Mesendoderm (in vitro differentiated cells): ENCODE measurements at regions not wholly inside any gene's neighbourhood (a gene's known extent, or its start where the extent isn't known, plus 50 kb on each side); places are given as distances from the start of the nearest gene placed in this dataset.

ENCODE experiments used
- DNase-seq: peaks from one replicate; pipeline ENCODE4 v3.0.0; 2013
- H2AK5ac ChIP-seq: 2 replicates; pipeline ENCODE4 v1.6.1; 2013; ENCODE audit warnings: low read length, inconsistent platforms
- H2BK120ac ChIP-seq: 2 replicates; pipeline ENCODE4 v1.6.1; 2013; ENCODE audit warnings: low read depth, mild to moderate bottlenecking, low read length, moderate library complexity, mixed read lengths
- H2BK15ac ChIP-seq: replicated peaks from 2 replicates; pipeline ENCODE4 v1.6.1; 2013; ENCODE audit warnings: low read depth, mild to moderate bottlenecking, moderate library complexity
- H2BK5ac ChIP-seq: 2 replicates; pipeline ENCODE4 v1.6.1; 2013; ENCODE audit warnings: low read length, inconsistent platforms
- H3K18ac ChIP-seq: 2 replicates; pipeline ENCODE4 v1.6.1; 2013; ENCODE audit warnings: mild to moderate bottlenecking, low read length, mixed read lengths
- H3K23ac ChIP-seq: one replicate; pipeline ENCODE4 v1.6.1; 2013; ENCODE audit warnings: low read length
- H3K27ac ChIP-seq: 2 replicates; pipeline ENCODE4 v1.5.1; 2013; ENCODE audit warnings: low read depth, mild to moderate bottlenecking, inconsistent platforms, low read length, moderate library complexity
- H3K27me3 ChIP-seq: 2 replicates; pipeline ENCODE4 v1.6.1; 2013; ENCODE audit warnings: low read length, control low read depth, mild to moderate bottlenecking, inconsistent platforms; ENCODE audit not compliant: insufficient read depth, poor library complexity
- H3K36me3 ChIP-seq: 2 replicates; pipeline ENCODE4 v1.6.1; 2013; ENCODE audit warnings: low read length, inconsistent platforms; ENCODE audit not compliant: control insufficient read depth, insufficient read depth
- H3K4ac ChIP-seq: one replicate; pipeline ENCODE4 v1.6.1; 2013; ENCODE audit warnings: low read depth, mild to moderate bottlenecking, low read length, moderate library complexity
- H3K4me1 ChIP-seq: 2 replicates; pipeline ENCODE4 v1.6.1; 2013; ENCODE audit warnings: low read depth, low read length, inconsistent platforms; ENCODE audit not compliant: control insufficient read depth
- H3K4me2 ChIP-seq: 2 replicates; pipeline ENCODE4 v1.6.1; 2013; ENCODE audit warnings: low read length
- H3K4me3 ChIP-seq: 2 replicates; pipeline ENCODE4 v1.5.1; 2013; ENCODE audit warnings: mild to moderate bottlenecking, low read length
- H3K56ac ChIP-seq: one replicate; pipeline ENCODE4 v1.6.1; 2013; ENCODE audit warnings: low read length
- H3K79me1 ChIP-seq: 2 replicates; pipeline ENCODE4 v1.6.1; 2013; ENCODE audit warnings: low read length, inconsistent platforms
- H3K79me2 ChIP-seq: 2 replicates; pipeline ENCODE4 v1.6.1; 2013; ENCODE audit warnings: mild to moderate bottlenecking, low read length; ENCODE audit not compliant: control insufficient read depth, insufficient read depth
- H3K9ac ChIP-seq: 2 replicates; pipeline ENCODE4 v1.6.1; 2013; ENCODE audit warnings: low read length, inconsistent platforms
- H4K5ac ChIP-seq: one replicate; pipeline ENCODE4 v1.6.1; 2013; ENCODE audit warnings: low read length
- H4K8ac ChIP-seq: one replicate; pipeline ENCODE4 v1.6.1; 2013; ENCODE audit warnings: low read depth, mild to moderate bottlenecking, control low read depth, low read length, moderate library complexity
- WGBS: extraction: QIAGEN DNeasy Blood & Tissue Kit; methylation state at CpG from one replicate; pipeline ENCODE4 v1.1.7; 2013; ENCODE audit warnings: low lambda C conversion rate, missing lambda C conversion rate; ENCODE audit not compliant: insufficient coverage; ENCODE audit errors: extremely low coverage; 5-methylcytosine and 5-hydroxymethylcytosine counted together

DNA sequence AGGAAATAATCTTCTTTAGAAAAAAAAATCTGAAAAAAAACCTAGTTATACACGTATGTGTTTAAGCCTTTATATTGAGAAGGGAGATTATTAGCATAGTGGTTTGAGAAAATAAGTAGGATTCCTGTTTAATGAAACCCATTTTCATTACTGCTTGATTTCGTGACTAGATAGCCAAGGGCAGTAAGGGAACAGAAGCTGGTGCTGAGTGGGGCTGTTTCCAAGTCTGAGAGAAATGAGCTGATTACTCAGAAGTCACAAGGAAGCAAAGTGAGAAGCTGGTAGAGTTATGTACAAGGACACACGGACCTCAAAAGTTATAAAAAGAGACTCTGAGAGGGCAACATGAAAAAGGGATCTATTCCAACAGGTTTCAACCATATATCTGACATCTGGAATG, 256.5 kb downstream of the TTLL7 start:
- Histone ChIP-seq H3K18ac (no peak overlapping the region), H3K36me3 (no peaks in the 10 kb centered on the region), H3K56ac (no peak overlapping the region), H2BK120ac (no peak overlapping the region), H3K23ac (no peak overlapping the region), H4K8ac (no peak overlapping the region), H3K79me2 (no peaks in the 10 kb centered on the region), H2BK15ac (no peak overlapping the region), H4K5ac (no peak overlapping the region), H3K4ac (no peak overlapping the region), H3K4me3 (no peak overlapping the region), H3K4me1 (no peaks in the 10 kb centered on the region), H3K9ac (no peak overlapping the region), H3K4me2 (no peak overlapping the region), H2BK5ac (no peak overlapping the region), H3K79me1 (no peaks in the 10 kb centered on the region), H3K27ac (no peak overlapping the region), H3K27me3 (no peaks in the 10 kb centered on the region), H2AK5ac (no peak overlapping the region)
- DNase-seq: no peak
- no CpG with 5 or more reads among the region's 3 CpGs for WGBS

DNA sequence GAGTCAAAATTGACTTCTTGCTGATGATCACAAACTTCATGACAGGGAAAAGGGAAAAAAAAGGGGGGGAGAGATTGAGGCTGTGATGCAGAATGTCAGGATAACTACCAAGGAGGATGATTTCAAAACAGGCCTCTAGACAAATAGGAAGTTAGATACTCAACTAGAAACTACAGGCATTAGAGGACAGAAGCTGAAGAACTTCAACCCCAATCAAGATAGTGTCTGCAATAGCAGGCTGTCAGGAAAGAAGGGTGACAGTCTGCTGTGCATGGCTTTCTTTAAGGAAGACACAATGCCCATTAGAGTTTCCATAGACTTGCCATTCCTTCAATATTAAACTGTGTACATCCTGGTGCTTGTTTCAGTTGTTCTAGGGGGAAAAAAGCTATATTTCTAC, 257.2 kb downstream of the TTLL7 start:
- Histone ChIP-seq H3K79me2 (no peaks in the 10 kb centered on the region), H3K4me2 (no peak overlapping the region), H2BK120ac (no peak overlapping the region), H4K8ac (no peak overlapping the region), H3K79me1 (no peaks in the 10 kb centered on the region), H3K27me3 (no peaks in the 10 kb centered on the region), H3K27ac (no peak overlapping the region), H3K23ac (no peak overlapping the region), H2BK5ac (no peak overlapping the region), H3K36me3 (no peaks in the 10 kb centered on the region), H3K56ac (no peak overlapping the region), H3K9ac (no peak overlapping the region), H3K4ac (no peak overlapping the region), H3K4me3 (no peak overlapping the region), H3K4me1 (no peaks in the 10 kb centered on the region), H2BK15ac (no peak overlapping the region), H2AK5ac (no peak overlapping the region), H3K18ac (no peak overlapping the region), H4K5ac (no peak overlapping the region)
- no peak for DNase-seq

DNA sequence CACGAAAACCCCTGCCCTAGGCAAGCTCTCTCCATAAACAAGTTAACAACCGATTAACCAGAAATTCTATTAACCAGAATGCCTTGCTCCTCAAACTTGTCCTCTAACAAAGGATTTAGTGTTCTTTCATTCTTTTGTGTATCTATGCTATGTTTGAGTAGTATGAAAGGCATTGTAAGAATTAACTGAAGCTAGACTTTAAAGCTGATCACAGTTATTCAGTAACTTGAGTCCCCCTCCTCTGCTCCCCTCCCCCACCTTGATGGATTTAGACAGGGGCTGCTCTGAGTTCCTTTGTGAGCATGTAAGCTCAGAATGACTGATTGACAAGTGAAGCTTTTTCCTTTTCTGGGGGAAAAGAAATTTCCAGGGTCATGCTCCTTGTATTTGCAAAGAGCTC, 257.6 kb downstream of the TTLL7 start:
- Histone ChIP-seq H3K36me3 (no peaks in the 10 kb centered on the region), H3K27ac (no peak overlapping the region), H4K8ac (no peak overlapping the region), H3K79me2 (no peaks in the 10 kb centered on the region), H3K23ac (no peak overlapping the region), H2BK120ac (no peak overlapping the region), H3K18ac (no peak overlapping the region), H4K5ac (no peak overlapping the region), H2AK5ac (no peak overlapping the region), H3K4me3 (no peak overlapping the region), H3K79me1 (no peaks in the 10 kb centered on the region), H3K4me2 (no peak overlapping the region), H3K27me3 (no peaks in the 10 kb centered on the region), H3K4ac (no peak overlapping the region), H3K9ac (no peak overlapping the region), H2BK15ac (no peak overlapping the region), H3K4me1 (no peaks in the 10 kb centered on the region), H2BK5ac (no peak overlapping the region), H3K56ac (no peak overlapping the region)
- no CpG with 5 or more reads among the region's 2 CpGs for WGBS
- DNase-seq: peak; percentile 30

DNA sequence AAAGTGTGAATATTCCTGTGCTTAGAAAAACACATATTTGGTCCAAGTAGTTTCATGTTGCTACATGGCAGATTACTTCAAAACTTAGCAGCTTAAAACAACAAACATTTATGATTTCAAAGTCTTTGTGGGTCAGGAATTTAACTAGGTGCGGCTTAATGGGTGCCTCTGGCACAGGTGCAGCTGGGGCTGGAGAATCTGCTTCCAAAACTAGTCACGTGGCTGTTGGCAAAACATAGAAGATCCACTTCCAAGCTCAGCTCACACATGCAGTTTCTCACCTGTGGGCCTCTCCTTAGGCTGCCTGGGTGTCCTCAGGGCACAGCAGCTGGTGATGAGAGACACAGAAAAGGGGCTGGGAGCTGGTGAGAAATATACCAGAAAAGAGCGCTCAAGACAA, 263.4 kb downstream of the TTLL7 start:
- no peak overlapping the region for H3K27ac ChIP-seq
- H3K4ac ChIP-seq: no peak overlapping the region
- no peak overlapping the region for H2AK5ac ChIP-seq
- no peaks in the 10 kb centered on the region for H3K27me3 ChIP-seq
- H3K36me3 ChIP-seq: no peaks in the 10 kb centered on the region
- no peak overlapping the region for H2BK120ac ChIP-seq
- no peak overlapping the region for H3K56ac ChIP-seq
- no peak overlapping the region for H4K8ac ChIP-seq
- H3K79me2 ChIP-seq: no peaks in the 10 kb centered on the region
- no peak overlapping the region for H2BK5ac ChIP-seq
- no peak overlapping the region for H3K4me2 ChIP-seq
- H3K4me1 ChIP-seq: no peaks in the 10 kb centered on the region
- DNase-seq: no peak
- H3K9ac ChIP-seq: no peak overlapping the region
- H3K18ac ChIP-seq: no peak overlapping the region
- no peak overlapping the region for H2BK15ac ChIP-seq
- no peak overlapping the region for H4K5ac ChIP-seq
- H3K79me1 ChIP-seq: no peaks in the 10 kb centered on the region
- no peak overlapping the region for H3K4me3 ChIP-seq
- no CpG with 5 or more reads among the region's 3 CpGs for WGBS
- H3K23ac ChIP-seq: no peak overlapping the region

DNA sequence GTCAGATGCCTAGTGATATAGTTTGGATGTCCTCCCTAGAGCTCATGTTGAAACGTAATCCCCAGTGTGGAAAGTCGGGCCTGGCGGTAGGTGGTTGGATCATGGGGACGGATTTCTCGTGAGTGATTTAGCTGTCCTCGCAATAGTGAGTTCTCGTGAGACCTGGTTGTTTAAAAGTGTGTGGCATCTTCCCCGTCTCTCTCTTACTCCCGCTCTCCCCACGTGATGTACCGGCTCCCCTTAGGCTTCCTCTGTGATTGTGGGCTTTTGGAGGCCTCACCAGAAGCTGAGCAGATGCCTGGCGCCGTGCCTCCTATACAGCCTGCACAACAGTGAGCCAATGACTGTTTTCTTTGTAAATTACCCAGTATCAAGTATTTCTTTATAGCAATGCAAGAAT, 264.5 kb downstream of the TTLL7 start:
- WGBS: no CpG with 5 or more reads among the region's 13 CpGs

DNA sequence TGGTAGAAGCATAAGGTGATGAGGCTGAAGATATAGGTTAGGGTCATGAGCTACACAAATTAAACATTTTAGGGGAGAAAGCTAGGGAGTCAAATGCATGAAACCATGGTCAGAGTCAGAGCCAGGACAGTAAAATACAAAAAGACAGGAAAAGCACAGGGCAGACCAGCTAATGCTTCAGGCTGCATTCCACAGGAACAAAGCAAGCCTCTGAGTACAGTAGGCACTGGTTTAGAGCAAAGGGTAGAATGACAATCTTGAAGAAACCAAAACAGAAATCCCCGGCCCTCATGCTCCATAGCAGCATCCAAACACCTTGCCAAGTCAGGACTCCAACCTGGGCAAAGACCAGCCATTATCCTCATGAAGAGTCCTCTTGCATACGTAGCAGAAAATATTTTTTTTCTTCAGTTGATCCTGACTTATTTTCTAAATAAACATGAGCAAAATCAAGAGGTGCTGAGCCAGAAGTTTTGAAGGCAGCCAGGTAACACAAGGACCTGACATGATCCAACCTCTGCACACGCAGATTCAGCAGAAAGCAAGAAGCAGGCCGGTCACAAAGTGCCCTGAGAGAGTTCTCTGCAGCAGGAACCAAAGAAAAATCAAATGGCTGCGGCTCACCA, 273.1 kb downstream of the TTLL7 start:
- Histone ChIP-seq H3K56ac (no peak overlapping the region), H2BK15ac (no peak overlapping the region), H3K18ac (no peak overlapping the region), H3K23ac (no peak overlapping the region), H3K79me2 (no peaks in the 10 kb centered on the region), H3K36me3 (no peaks in the 10 kb centered on the region), H3K4me1 (no peaks in the 10 kb centered on the region), H4K5ac (no peak overlapping the region), H3K4ac (no peak overlapping the region), H3K4me3 (no peak overlapping the region), H2BK5ac (no peak overlapping the region), H2BK120ac (no peak overlapping the region), H2AK5ac (no peak overlapping the region), H4K8ac (no peak overlapping the region), H3K4me2 (no peak overlapping the region), H3K9ac (no peak overlapping the region), H3K27ac (no peak overlapping the region), H3K27me3 (no peaks in the 10 kb centered on the region), H3K79me1 (no peaks in the 10 kb centered on the region)
- WGBS: no CpG with 5 or more reads among the region's 5 CpGs
- DNase-seq: peak; percentile 27

More for the DNA sequence above, 264.5 kb downstream of the TTLL7 start:
- H3K56ac ChIP-seq: no peak overlapping the region
- no peaks in the 10 kb centered on the region for H3K79me1 ChIP-seq
- H2AK5ac ChIP-seq: no peak overlapping the region
- H2BK120ac ChIP-seq: no peak overlapping the region
- H3K4ac ChIP-seq: no peak overlapping the region
- no peak overlapping the region for H2BK5ac ChIP-seq
- no peak overlapping the region for H3K4me3 ChIP-seq
- no peak overlapping the region for H4K5ac ChIP-seq
- no peak overlapping the region for H3K18ac ChIP-seq
- no peak overlapping the region for H3K9ac ChIP-seq
- no peaks in the 10 kb centered on the region for H3K36me3 ChIP-seq
- H4K8ac ChIP-seq: no peak overlapping the region
- H3K27ac ChIP-seq: no peak overlapping the region
- H3K4me2 ChIP-seq: no peak overlapping the region
- DNase-seq: no peak
- H3K23ac ChIP-seq: no peak overlapping the region
- no peaks in the 10 kb centered on the region for H3K27me3 ChIP-seq
- no peaks in the 10 kb centered on the region for H3K4me1 ChIP-seq
- no peaks in the 10 kb centered on the region for H3K79me2 ChIP-seq
- no peak overlapping the region for H2BK15ac ChIP-seq
